Spleen (tissue), 11 donors: ENCODE measurements at regions not wholly inside any gene's neighbourhood (a gene's known extent, or its start where the extent isn't known, plus 50 kb on each side); places are given as distances from the start of the nearest gene placed in this dataset.

Experiments used
- DNase-seq: peaks from one replicate; pipeline ENCODE4 v3.0.0-alpha.2; 2020
- H3K27ac ChIP-seq, 8 donors: fragments of 200-600 bp; sonication (generic) in 7 of 8; 1 replicate in 4 of 8; 2 replicates in 4 of 8; pipeline versions ENCODE4 v1.5.0 to v1.8.0; 2016 to 2021; ENCODE audit warnings: inconsistent platforms in 4 of 8, mild to moderate bottlenecking in 4 of 8, moderate library complexity in 1 of 8
- H3K27me3 ChIP-seq, 7 donors: fragments of 200-600 bp; sonication (generic) in 6 of 7; replicated peaks in 1 of 7; 1 replicate in 4 of 7; 2 replicates in 3 of 7; pipeline versions ENCODE4 v1.5.0 to v1.8.0; 2016 to 2021; ENCODE audit warnings: inconsistent platforms in 3 of 7, mild to moderate bottlenecking in 1 of 7
- H3K36me3 ChIP-seq, 6 donors: fragments of 200-600 bp; sonication (generic) in 5 of 6; 1 replicate in 4 of 6; 2 replicates in 2 of 6; pipeline versions ENCODE4 v1.5.0 to v1.8.0; 2016 to 2021; ENCODE audit warnings: inconsistent platforms in 2 of 6
- H3K4me1 ChIP-seq, 6 donors: fragments of 200-600 bp; sonication (generic) in 5 of 6; 1 replicate in 3 of 6; 2 replicates in 3 of 6; pipeline versions ENCODE4 v1.5.0 to v1.8.0; 2016 to 2021; ENCODE audit warnings: inconsistent platforms in 3 of 6
- H3K4me3 ChIP-seq, 8 donors: fragments of 200-600 bp; sonication (generic) in 7 of 8; 1 replicate in 4 of 8; 2 replicates in 4 of 8; pipeline versions ENCODE4 v1.5.0 to v1.8.0; 2016 to 2021; ENCODE audit warnings: inconsistent platforms in 4 of 8, mild to moderate bottlenecking in 4 of 8, moderate library complexity in 2 of 8
- H3K9me3 ChIP-seq, 8 donors: fragments of 200-600 bp; sonication (generic) in 7 of 8; 1 replicate in 4 of 8; 2 replicates in 4 of 8; pipeline versions ENCODE4 v1.5.0 to v1.8.0; 2016 to 2021; ENCODE audit warnings: inconsistent platforms in 4 of 8
- POLR2A ChIP-seq, 3 donors: fragments of 450-650 bp; IDR thresholded peaks; one replicate each; pipeline ENCODE4 v1.5.1; 2017; ENCODE audit warnings: antibody characterized with exemption in 3 of 3, mild to moderate bottlenecking in 1 of 3
- POLR2AphosphoS5 ChIP-seq, 3 donors: sonication (generic); formaldehyde crosslinking; IDR thresholded peaks; one replicate each; pipeline ENCODE4 v1.5.1; 2017; ENCODE audit warnings: antibody characterized with exemption in 3 of 3
- WGBS, 5 donors: extraction: QIAGEN DNeasy Blood & Tissue Kit in 3 of 5; methylation state at CpG; one replicate each; pipeline versions ENCODE4 v1.1.5 to v1.1.7; 2013 to 2018; 5-methylcytosine and 5-hydroxymethylcytosine counted together
- intact Hi-C: fragments of 100-400 bp; cut with DNase I; formaldehyde crosslinking; loops from one replicate; pipeline ENCODE4 v1.15.0; 2023; ENCODE audit warnings: low total_unique reads
- TF ChIP-seq, protein P1 (sequence below), 11 experiments: fragments of 200-600 bp in 7 of 11; fragments of 450-650 bp in 4 of 11; sonication (generic) in 4 of 11; IDR thresholded peaks in 8 of 11; conservative IDR thresholded peaks in 3 of 11; 1 replicate in 7 of 11; 2 replicates in 4 of 11; pipeline versions ENCODE4 v1.4.0 to v1.8.0; 2016 to 2021; ENCODE audit warnings: antibody characterized with exemption in 11 of 11, inconsistent platforms in 4 of 11, mild to moderate bottlenecking in 1 of 11
- donor health status: healthy with polysubstance abuse.
- donor health status: DM: no; HTN: no; CAD: no; lungs with moderate emphysema.
- donor health status: DM: no; HTN: no; CAD: no.
- donor health status: Bipolar disorder and iron deficiency.
- donor health status: healthy.
- donor health status: DM: no; HTN: no; CAD: no.
- donor health status: DM: yes; HTN: yes; CAD: no.

DNA sequence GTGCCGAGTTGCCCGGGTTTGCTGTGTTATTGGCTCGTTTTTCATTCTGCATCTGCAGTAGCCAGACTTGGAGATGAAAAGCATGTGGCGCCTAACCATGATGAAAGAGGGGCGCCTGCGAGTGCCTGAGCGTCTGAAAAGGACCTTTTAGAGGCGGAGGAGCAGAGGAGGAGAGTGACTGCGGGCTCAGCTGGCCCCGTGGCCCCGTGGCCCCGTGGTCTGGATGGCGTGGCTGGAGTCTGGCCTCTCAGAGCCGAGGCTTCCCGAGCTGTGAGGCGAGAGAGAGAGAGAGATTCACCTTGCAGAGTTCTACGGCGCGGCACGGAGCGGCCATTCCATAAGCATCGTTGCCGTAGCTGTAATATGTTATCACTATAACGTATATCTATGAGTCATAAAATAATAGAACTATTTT is 55.3 kb upstream of the RNU6ATAC start:
- DNase-seq: peak; percentile 59
- WGBS, 5 donors: 78 to 94% (median 92%) methylated on average over 24 of the region's 24 CpGs
- H3K27ac ChIP-seq: no peak overlapping the region
- intact Hi-C loops: no loop called here
- no peaks in the 10 kb centered on the region for H3K9me3 ChIP-seq
- no peak overlapping the region for H3K4me3 ChIP-seq
- TF ChIP-seq, protein P1, sequence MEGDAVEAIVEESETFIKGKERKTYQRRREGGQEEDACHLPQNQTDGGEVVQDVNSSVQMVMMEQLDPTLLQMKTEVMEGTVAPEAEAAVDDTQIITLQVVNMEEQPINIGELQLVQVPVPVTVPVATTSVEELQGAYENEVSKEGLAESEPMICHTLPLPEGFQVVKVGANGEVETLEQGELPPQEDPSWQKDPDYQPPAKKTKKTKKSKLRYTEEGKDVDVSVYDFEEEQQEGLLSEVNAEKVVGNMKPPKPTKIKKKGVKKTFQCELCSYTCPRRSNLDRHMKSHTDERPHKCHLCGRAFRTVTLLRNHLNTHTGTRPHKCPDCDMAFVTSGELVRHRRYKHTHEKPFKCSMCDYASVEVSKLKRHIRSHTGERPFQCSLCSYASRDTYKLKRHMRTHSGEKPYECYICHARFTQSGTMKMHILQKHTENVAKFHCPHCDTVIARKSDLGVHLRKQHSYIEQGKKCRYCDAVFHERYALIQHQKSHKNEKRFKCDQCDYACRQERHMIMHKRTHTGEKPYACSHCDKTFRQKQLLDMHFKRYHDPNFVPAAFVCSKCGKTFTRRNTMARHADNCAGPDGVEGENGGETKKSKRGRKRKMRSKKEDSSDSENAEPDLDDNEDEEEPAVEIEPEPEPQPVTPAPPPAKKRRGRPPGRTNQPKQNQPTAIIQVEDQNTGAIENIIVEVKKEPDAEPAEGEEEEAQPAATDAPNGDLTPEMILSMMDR (IDR thresholded peaks at IDR 0.05 in 8 of 11, conservative IDR thresholded peaks at IDR 0.05 in 3 of 11): no peak
- TF ChIP-seq POLR2AphosphoS5 (IDR thresholded peaks at IDR 0.05): no peak
- TF ChIP-seq POLR2A (IDR thresholded peaks at IDR 0.05): no peak
- H3K4me1 ChIP-seq: peaks cover 0 to 39% (median 18%) of the 10 kb centered on the region in 6 donors
- H3K27me3 ChIP-seq: no peaks in the 10 kb centered on the region
- H3K36me3 ChIP-seq: no peaks in the 10 kb centered on the region

DNA sequence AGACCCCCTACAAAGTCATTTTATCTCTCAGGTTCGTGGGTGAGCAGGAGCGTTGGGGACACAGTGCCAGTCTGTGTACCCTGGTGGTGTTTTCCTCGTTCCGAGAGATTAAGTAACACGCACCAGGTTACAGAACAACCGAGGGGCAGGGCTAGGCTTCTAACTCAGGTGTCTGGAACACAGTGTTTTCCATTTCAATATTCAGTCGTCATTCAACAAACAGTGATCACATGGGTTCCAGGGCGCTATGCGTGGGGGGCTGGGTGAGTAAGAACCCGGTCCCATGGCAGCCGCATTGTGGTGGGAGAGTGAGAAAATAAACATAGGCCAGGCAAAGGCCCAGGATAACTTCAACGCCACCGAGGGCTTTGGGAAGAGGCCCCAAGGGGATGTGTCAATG is 55.9 kb upstream of the RNU6ATAC start:
- WGBS, 5 donors: 89 to 93% (median 90%) methylated on average over 13 of the region's 13 CpGs
- TF ChIP-seq POLR2A (IDR thresholded peaks at IDR 0.05): no peak
- TF ChIP-seq POLR2AphosphoS5 (IDR thresholded peaks at IDR 0.05): no peak
- TF ChIP-seq, protein P1 (IDR thresholded peaks at IDR 0.05 in 8 of 11, conservative IDR thresholded peaks at IDR 0.05 in 3 of 11): no peak
- Histone ChIP-seq H3K4me1 (peaks cover 0 to 36% (median 16%) of the 10 kb centered on the region in 6 donors), H3K4me3 (no peak overlapping the region), H3K9me3 (no peaks in the 10 kb centered on the region), H3K27ac (no peak overlapping the region), H3K27me3 (no peaks in the 10 kb centered on the region), H3K36me3 (no peaks in the 10 kb centered on the region)
- peak; percentile 17 for DNase-seq
- intact Hi-C loops: no loop called here

DNA sequence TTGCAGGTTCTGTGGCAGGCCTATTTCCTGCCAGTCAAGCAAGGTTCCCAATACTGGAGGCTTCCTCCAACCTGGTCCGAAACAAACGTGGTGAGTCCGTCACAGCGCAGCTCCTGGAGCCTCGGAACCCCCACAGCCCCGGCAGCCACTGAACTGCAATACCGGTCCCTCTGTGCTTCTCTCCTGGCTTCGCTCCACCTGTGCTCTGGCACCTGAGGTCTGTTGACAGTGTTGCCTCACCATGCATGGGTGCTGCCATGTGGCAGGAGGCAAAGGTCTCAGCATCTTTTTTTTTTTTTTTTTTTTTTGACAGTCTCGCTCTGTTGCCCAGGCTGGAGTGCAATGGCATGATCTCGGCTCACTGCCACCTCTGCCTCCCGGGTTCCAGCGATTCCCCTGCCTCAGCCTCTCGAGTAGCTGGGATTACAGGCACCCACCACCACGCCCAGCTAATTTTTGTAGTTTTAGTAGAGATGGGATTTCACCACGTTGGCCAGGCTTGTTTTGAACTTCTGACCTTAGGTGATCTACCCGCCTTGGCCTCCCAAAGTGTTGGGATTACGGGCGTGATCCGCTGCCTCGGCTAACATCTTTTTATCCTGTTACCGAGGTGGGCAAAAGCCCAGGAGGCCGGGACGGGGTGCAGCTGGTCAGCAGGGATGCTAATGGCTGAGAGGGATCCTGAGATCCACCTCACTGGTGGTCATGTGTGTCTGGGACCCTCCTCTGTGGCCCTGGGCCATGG is 57.1 kb upstream of the RNU6ATAC start:
- Histone ChIP-seq H3K27me3 (peaks cover 0 to under 1% (median 0%) of the 10 kb centered on the region in 7 donors), H3K4me1 (peaks cover 0 to 34% (median 17%) of the 10 kb centered on the region in 6 donors), H3K36me3 (no peaks in the 10 kb centered on the region), H3K9me3 (no peaks in the 10 kb centered on the region), H3K27ac (peak overlapping the region in 1 of 8 donors; percentile 27), H3K4me3 (no peak overlapping the region)
- intact Hi-C loops: no loop called here
- WGBS, 5 donors: 85 to 94% (median 91%) methylated on average over 16 to 23 of the region's 23 CpGs
- peak; percentile 23 for DNase-seq
- TF ChIP-seq, protein P1 (IDR thresholded peaks at IDR 0.05 in 8 of 11, conservative IDR thresholded peaks at IDR 0.05 in 3 of 11): no peak
- TF ChIP-seq POLR2A (IDR thresholded peaks at IDR 0.05) (no peak), POLR2AphosphoS5 (IDR thresholded peaks at IDR 0.05) (no peak)

DNA sequence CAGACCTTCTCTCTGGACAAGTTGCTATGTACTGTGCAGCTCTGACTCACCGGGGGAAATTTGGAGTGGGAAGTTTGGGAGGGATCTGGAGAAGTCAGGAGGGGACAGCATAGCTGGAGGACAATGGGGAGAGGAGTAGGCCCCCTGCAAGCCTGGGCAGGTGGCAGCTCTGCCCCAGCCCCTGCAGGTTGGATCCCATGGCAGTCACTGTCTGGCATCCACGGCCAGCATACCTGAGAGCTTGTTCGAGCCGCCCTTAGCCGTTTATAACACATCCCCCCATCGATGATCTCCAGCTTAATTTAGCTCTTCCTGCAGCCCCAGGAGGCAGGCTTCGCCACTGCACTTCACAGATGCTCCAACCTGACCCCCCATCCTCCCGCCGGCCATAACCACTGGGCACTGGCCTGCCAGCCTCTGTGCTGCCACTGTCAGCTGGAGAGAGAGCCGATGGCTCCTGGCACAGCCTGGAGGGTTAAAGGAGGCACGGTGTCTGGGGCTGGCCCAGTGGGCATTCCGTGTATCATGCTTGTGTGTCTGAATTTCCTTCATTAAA is 57.7 kb upstream of the RNU6ATAC start:
- peak overlapping the region in 5 of 8 donors; percentile 9 to 64 (median 27) for H3K27ac ChIP-seq
- TF ChIP-seq POLR2A (IDR thresholded peaks at IDR 0.05) (no peak), POLR2AphosphoS5 (IDR thresholded peaks at IDR 0.05) (no peak)
- TF ChIP-seq, protein P1 (IDR thresholded peaks at IDR 0.05 in 8 of 11, conservative IDR thresholded peaks at IDR 0.05 in 3 of 11): no peak

More for the DNA sequence above, 57.7 kb upstream of the RNU6ATAC start:
- H3K36me3 ChIP-seq: no peaks in the 10 kb centered on the region
- intact Hi-C loops: no loop called here
- H3K4me1 ChIP-seq: peaks cover 0 to 41% (median 19%) of the 10 kb centered on the region in 6 donors
- H3K4me3 ChIP-seq: no peak overlapping the region
- WGBS, 5 donors: 61 to 74% (median 65%) methylated on average over 12 of the region's 12 CpGs
- peaks cover 0 to 4% (median 0%) of the 10 kb centered on the region in 7 donors for H3K27me3 ChIP-seq
- no peaks in the 10 kb centered on the region for H3K9me3 ChIP-seq
- DNase-seq: peak; percentile 63
